H1 (cell line): ENCODE measurements at regions not wholly inside any gene's neighbourhood (a gene's known extent, or its start where the extent isn't known, plus 50 kb on each side); places are given as distances from the start of the nearest gene placed in this dataset.

Source experiments
- CTCF ChIA-PET: fragments of 300-600 bp; sonication (Branson Sonifier 250); formaldehyde crosslinking; loops from one replicate; lab custom pipeline; 2021; ENCODE audit not compliant: partially characterized antibody; lab: Charles Lee
- POLR2A ChIA-PET: fragments of 300-600 bp; sonication (Branson Sonifier 250); formaldehyde crosslinking; loops from one replicate; lab custom pipeline; 2021; ENCODE audit warnings: inconsistent platforms; ENCODE audit not compliant: partially characterized antibody; lab: Charles Lee
- DNase-seq, 2 experiments: peaks; one replicate each; pipeline versions ENCODE4 v3.0.0 to v3.0.0-alpha.2; 2010 to 2022; ENCODE audit warnings: low spot score in 2 of 2, low read depth in 1 of 2, mixed read lengths in 1 of 2
- FAIRE-seq: peaks from 2 replicates; lab custom pipeline; 2011; peaks lifted over from hg19 to GRCh38; lab: Jason Lieb, UNC
- H2AFZ ChIP-seq: 2 replicates; pipeline ENCODE4 v1.8.1; 2012; ENCODE audit warnings: low read length, inconsistent platforms
- H2AK5ac ChIP-seq: 2 replicates; pipeline ENCODE4 v1.6.1; 2013; ENCODE audit warnings: low read depth, low read length
- H2BK120ac ChIP-seq: replicated peaks from 2 replicates; pipeline ENCODE3; 2013; ENCODE audit warnings: low read depth, low read length, inconsistent platforms
- H2BK12ac ChIP-seq: 2 replicates; pipeline ENCODE4 v1.6.1; 2013; ENCODE audit warnings: low read depth, low read length
- H2BK15ac ChIP-seq: 2 replicates; pipeline ENCODE4 v1.6.1; 2013; ENCODE audit warnings: low read length
- H2BK20ac ChIP-seq: 2 replicates; pipeline ENCODE4 v1.6.1; 2013; ENCODE audit warnings: low read length
- H2BK5ac ChIP-seq: 2 replicates; pipeline ENCODE4 v1.6.1; 2013; ENCODE audit warnings: low read depth, low read length
- H3K14ac ChIP-seq: 2 replicates; pipeline ENCODE4 v1.6.1; 2013; ENCODE audit warnings: inconsistent platforms; ENCODE audit not compliant: insufficient read length
- H3K18ac ChIP-seq: 2 replicates; pipeline ENCODE4 v1.6.1; 2013; ENCODE audit warnings: low read length; ENCODE audit errors: extremely low read depth
- H3K23ac ChIP-seq: 2 replicates; pipeline ENCODE4 v1.6.1; 2013; ENCODE audit warnings: inconsistent platforms; ENCODE audit not compliant: insufficient read length
- H3K23me2 ChIP-seq: 2 replicates; pipeline ENCODE4 v1.6.1; 2013; ENCODE audit warnings: low read depth, low read length
- H3K27ac ChIP-seq: 2 replicates; pipeline ENCODE4 v1.6.1; 2011; ENCODE audit warnings: low read depth, low read length, inconsistent platforms
- H3K27me3 ChIP-seq, 4 experiments: replicated peaks in 1 of 4; 1 replicate in 1 of 4; 2 replicates in 3 of 4; pipeline versions ENCODE4 v1.6.1 to v1.8.1; 2011 to 2013; ENCODE audit warnings: low read length in 3 of 4, mild to moderate bottlenecking in 3 of 4, inconsistent platforms in 2 of 4, mixed read lengths in 2 of 4, moderate library complexity in 1 of 4; ENCODE audit not compliant: control insufficient read depth in 3 of 4, insufficient read depth in 3 of 4; ENCODE audit errors: extremely low read depth in 1 of 4
- H3K36me3 ChIP-seq, 4 experiments: 2 replicates each; pipeline versions ENCODE4 v1.6.1 to v1.8.1; 2011 to 2013; ENCODE audit warnings: mild to moderate bottlenecking in 4 of 4, low read length in 3 of 4, moderate library complexity in 2 of 4, control low read depth in 1 of 4, inconsistent platforms in 1 of 4; ENCODE audit not compliant: insufficient read depth in 4 of 4, control insufficient read depth in 2 of 4
- H3K4ac ChIP-seq: replicated peaks from 2 replicates; pipeline ENCODE3; 2013; ENCODE audit warnings: low read length, low read depth, mixed read lengths, inconsistent platforms; ENCODE audit not compliant: insufficient read length
- H3K4me1 ChIP-seq, 4 experiments: replicated peaks in 1 of 4; 1 replicate in 1 of 4; 2 replicates in 3 of 4; pipeline versions ENCODE4 v1.6.1 to v1.8.1; 2011 to 2013; ENCODE audit warnings: low read length in 3 of 4, inconsistent platforms in 2 of 4, mixed read lengths in 1 of 4; ENCODE audit not compliant: insufficient read depth in 4 of 4, control insufficient read depth in 3 of 4
- H3K4me2 ChIP-seq, 2 experiments: 2 replicates each; pipeline versions ENCODE4 v1.6.1 to v1.8.1; 2011 to 2013; ENCODE audit warnings: low read depth in 2 of 2, low read length in 2 of 2, control low read depth in 1 of 2, inconsistent platforms in 1 of 2, mild to moderate bottlenecking in 1 of 2; ENCODE audit not compliant: insufficient read depth in 1 of 2
- H3K4me3 ChIP-seq, 4 experiments: fragments of 200-600, 300-600 bp in 1 of 4; sonication (generic), shearing (Covaris generic), sonication (Bioruptor Twin) in 1 of 4; 2 replicates each; pipeline versions ENCODE4 v1.5.1 to v1.8.1; 2011 to 2016; ENCODE audit warnings: low read length in 4 of 4, low read depth in 3 of 4, control low read depth in 2 of 4, inconsistent platforms in 2 of 4, mild to moderate bottlenecking in 2 of 4, mixed read lengths in 1 of 4, moderate library complexity in 1 of 4; ENCODE audit not compliant: insufficient read depth in 2 of 4; ENCODE audit errors: extremely low read depth in 1 of 4
- H3K56ac ChIP-seq: replicated peaks from 2 replicates; pipeline ENCODE3; 2013; ENCODE audit warnings: low read depth, mild to moderate bottlenecking, mixed read lengths, low read length, inconsistent platforms; ENCODE audit not compliant: insufficient read length
- H3K79me1 ChIP-seq: 2 replicates; pipeline ENCODE4 v1.6.1; 2013; ENCODE audit warnings: low read depth, low read length, control low read depth
- H3K79me2 ChIP-seq, 2 experiments: 2 replicates each; pipeline versions ENCODE4 v1.6.1 to v1.8.1; 2012 to 2013; ENCODE audit warnings: low read length in 2 of 2, mild to moderate bottlenecking in 2 of 2, inconsistent platforms in 1 of 2; ENCODE audit not compliant: insufficient read depth in 2 of 2, control insufficient read depth in 1 of 2
- H3K9ac ChIP-seq, 4 experiments: replicated peaks in 1 of 4; 1 replicate in 1 of 4; 2 replicates in 3 of 4; pipeline versions ENCODE4 v1.6.1 to v1.8.1; 2011 to 2013; ENCODE audit warnings: low read depth in 3 of 4, low read length in 3 of 4, control low read depth in 2 of 4, mild to moderate bottlenecking in 2 of 4, moderate library complexity in 2 of 4, inconsistent platforms in 1 of 4; ENCODE audit errors: extremely low read depth in 1 of 4
- H3K9me3 ChIP-seq, 2 experiments: 2 replicates each; pipeline versions ENCODE4 v1.6.1 to v1.8.1; 2012 to 2013; ENCODE audit warnings: mild to moderate bottlenecking in 2 of 2, moderate library complexity in 2 of 2, control low read depth in 1 of 2, inconsistent platforms in 1 of 2, low read depth in 1 of 2, low read length in 1 of 2, mixed read lengths in 1 of 2; ENCODE audit not compliant: insufficient read depth in 2 of 2
- H4K20me1 ChIP-seq, 2 experiments: replicated peaks in 1 of 2; 2 replicates each; pipeline versions ENCODE3 to v1.8.1; 2011 to 2013; ENCODE audit warnings: inconsistent platforms in 2 of 2, low read length in 2 of 2, mild to moderate bottlenecking in 1 of 2; ENCODE audit not compliant: insufficient read depth in 2 of 2, control insufficient read depth in 1 of 2
- H4K5ac ChIP-seq: 2 replicates; pipeline ENCODE4 v1.6.1; 2013; ENCODE audit warnings: low read length, low read depth, mixed read lengths, inconsistent platforms; ENCODE audit not compliant: insufficient read length
- H4K8ac ChIP-seq: 2 replicates; pipeline ENCODE4 v1.8.0; 2013; ENCODE audit warnings: mild to moderate bottlenecking, moderate library complexity, low read length, inconsistent platforms; ENCODE audit not compliant: insufficient read depth; ENCODE audit errors: extremely low read depth
- H4K91ac ChIP-seq: replicated peaks from 2 replicates; pipeline ENCODE3; 2013; ENCODE audit warnings: low read length, mixed read lengths, inconsistent platforms; ENCODE audit not compliant: insufficient read length
- GABPA ChIP-seq: IDR thresholded peaks from 2 replicates; pipeline ENCODE4 v1.6.1; 2011; ENCODE audit warnings: mild to moderate bottlenecking, low read length, moderate library complexity, borderline replicate concordance; ENCODE audit not compliant: insufficient read depth
- POLR2AphosphoS5 ChIP-seq: IDR thresholded peaks from 2 replicates; pipeline ENCODE4 v1.6.1; 2011; ENCODE audit warnings: low read depth, low read length
- SIX5 ChIP-seq: IDR thresholded peaks from 2 replicates; pipeline ENCODE4 v1.6.1; 2011; ENCODE audit warnings: mild to moderate bottlenecking, low read depth, low read length
- SP4 ChIP-seq: IDR thresholded peaks from 2 replicates; pipeline ENCODE4 v1.6.1; 2012; ENCODE audit warnings: low read length, inconsistent platforms
- TAF1 ChIP-seq: IDR thresholded peaks from 2 replicates; pipeline ENCODE4 v1.6.1; 2011; ENCODE audit warnings: mild to moderate bottlenecking, low read depth, low read length
- WGBS, 2 experiments: shearing (Covaris generic) in 1 of 2; methylation state at CpG; one replicate each; pipeline versions ENCODE4 v1.1.6 to v1.1.7; 2013 to 2015; ENCODE audit warnings: low lambda C conversion rate in 2 of 2, mixed read lengths in 2 of 2, inconsistent platforms in 1 of 2, low coverage in 1 of 2, missing lambda C conversion rate in 1 of 2; ENCODE audit not compliant: insufficient replicate concordance in 2 of 2, insufficient coverage in 1 of 2, insufficient read length in 1 of 2; ENCODE audit errors: extremely low coverage in 1 of 2, missing lambda C conversion rate in 1 of 2; 5-methylcytosine and 5-hydroxymethylcytosine counted together
- TF ChIP-seq, protein P1 (sequence below): IDR thresholded peaks from 2 replicates; pipeline ENCODE4 v1.6.1; 2012; ENCODE audit warnings: low read length, inconsistent platforms
- TF ChIP-seq, protein P2 (sequence below): IDR thresholded peaks from 2 replicates; pipeline ENCODE4 v1.6.1; 2011; ENCODE audit warnings: low read depth, mild to moderate bottlenecking, low read length; ENCODE audit not compliant: insufficient read depth

DNA sequence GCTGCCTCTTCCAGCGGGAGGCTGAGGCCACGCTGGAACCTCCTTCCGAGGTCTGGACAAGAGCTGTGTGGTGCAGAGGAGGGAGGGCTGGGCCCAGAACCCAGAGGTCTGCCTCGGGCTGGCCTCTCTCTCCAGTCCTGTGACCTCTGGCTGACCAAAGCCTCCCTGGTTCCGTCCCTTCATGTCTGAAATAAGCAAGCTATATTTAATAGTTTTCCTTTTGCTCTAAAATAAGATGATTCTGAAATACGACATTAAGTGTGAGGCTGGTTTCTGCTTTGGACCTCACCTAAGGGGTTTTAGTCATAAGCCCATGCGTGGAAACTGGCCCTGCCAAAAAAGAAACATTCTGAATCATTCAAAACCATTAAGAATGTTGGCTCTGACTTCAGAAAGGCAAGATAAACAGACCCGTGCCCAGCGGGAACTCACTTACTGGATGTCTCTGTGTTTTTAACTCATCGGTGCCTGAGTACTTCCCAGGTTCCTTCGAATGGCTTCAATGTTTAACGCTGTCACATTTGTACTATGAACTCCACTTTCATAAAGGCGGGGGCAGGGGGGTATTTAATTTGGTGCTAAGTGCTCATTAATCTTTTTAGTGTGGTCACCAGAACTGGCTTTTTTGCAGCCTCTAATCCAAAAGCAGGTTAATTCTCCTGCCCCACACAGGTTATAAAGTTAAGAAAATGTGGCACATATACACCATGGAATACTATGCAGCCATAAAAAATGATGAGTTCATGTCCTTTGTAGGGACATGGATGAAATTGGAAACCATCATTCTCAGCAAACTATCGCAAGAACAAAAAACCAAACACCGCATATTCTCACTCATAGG lies 157.5 kb upstream of the KLF14 start:
- H2BK5ac ChIP-seq: no peak overlapping the region
- no peaks in the 10 kb centered on the region for H3K27me3 ChIP-seq
- DNase-seq: no peak
- no peaks in the 10 kb centered on the region for H3K23me2 ChIP-seq
- no peak overlapping the region for H4K91ac ChIP-seq
- no peaks in the 10 kb centered on the region for H4K20me1 ChIP-seq
- CTCF ChIA-PET: interaction anchor here (1.0 kb wide), 1 partner anchor 61 kb away, joined by 3 read pairs; no protein-coding TSS in a partner anchor
- H3K9ac ChIP-seq: no peak overlapping the region
- H3K14ac ChIP-seq: no peak overlapping the region
- H2AK5ac ChIP-seq: no peak overlapping the region
- no peak overlapping the region for H2BK20ac ChIP-seq
- 88% methylated on average over 12 of the region's 15 CpGs; no CpG with 5 or more reads in 1 of the 2 experiments for WGBS, 2 experiments
- H2BK12ac ChIP-seq: no peak overlapping the region
- H3K9me3 ChIP-seq: no peaks in the 10 kb centered on the region
- no peak overlapping the region for H2AFZ ChIP-seq
- H4K8ac ChIP-seq: no peak overlapping the region
- H3K79me1 ChIP-seq: no peaks in the 10 kb centered on the region; the same call in 1 of the 2 replicates
- H3K18ac ChIP-seq: no peak overlapping the region
- no peak overlapping the region for H3K4me2 ChIP-seq
- H3K27ac ChIP-seq: no peak overlapping the region
- TF ChIP-seq SP4 (no peak), POLR2AphosphoS5 (no peak), GABPA (no peak), TAF1 (no peak), SIX5 (no peak)
- TF ChIP-seq, protein P1, sequence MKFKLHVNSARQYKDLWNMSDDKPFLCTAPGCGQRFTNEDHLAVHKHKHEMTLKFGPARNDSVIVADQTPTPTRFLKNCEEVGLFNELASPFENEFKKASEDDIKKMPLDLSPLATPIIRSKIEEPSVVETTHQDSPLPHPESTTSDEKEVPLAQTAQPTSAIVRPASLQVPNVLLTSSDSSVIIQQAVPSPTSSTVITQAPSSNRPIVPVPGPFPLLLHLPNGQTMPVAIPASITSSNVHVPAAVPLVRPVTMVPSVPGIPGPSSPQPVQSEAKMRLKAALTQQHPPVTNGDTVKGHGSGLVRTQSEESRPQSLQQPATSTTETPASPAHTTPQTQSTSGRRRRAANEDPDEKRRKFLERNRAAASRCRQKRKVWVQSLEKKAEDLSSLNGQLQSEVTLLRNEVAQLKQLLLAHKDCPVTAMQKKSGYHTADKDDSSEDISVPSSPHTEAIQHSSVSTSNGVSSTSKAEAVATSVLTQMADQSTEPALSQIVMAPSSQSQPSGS: no peak
- TF ChIP-seq, protein P2, sequence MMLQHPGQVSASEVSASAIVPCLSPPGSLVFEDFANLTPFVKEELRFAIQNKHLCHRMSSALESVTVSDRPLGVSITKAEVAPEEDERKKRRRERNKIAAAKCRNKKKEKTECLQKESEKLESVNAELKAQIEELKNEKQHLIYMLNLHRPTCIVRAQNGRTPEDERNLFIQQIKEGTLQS: no peak
- no peaks in the 10 kb centered on the region for H3K79me2 ChIP-seq
- H3K56ac ChIP-seq: no peak overlapping the region
- no peak overlapping the region for H3K23ac ChIP-seq
- no peak overlapping the region for H2BK120ac ChIP-seq
- 0 out of 8 replicates have a peak, but pooled peaks cover 0 to 4% (median 0%) of the 10 kb centered on the region in 4 experiments for H3K36me3 ChIP-seq
- H3K4ac ChIP-seq: no peak overlapping the region
- H2BK15ac ChIP-seq: no peak overlapping the region
- POLR2A ChIA-PET: no interaction called here
- FAIRE-seq: no peak
- peaks cover 3 to 4% (median 4%) of the 10 kb centered on the region in 4 experiments; a peak in 6 of 7 replicates for H3K4me1 ChIP-seq
- H3K4me3 ChIP-seq: no peak overlapping the region
- no peak overlapping the region for H4K5ac ChIP-seq
